ENCODE measurements at regions not wholly inside any gene's neighbourhood (a gene's known extent, or its start where the extent isn't known, plus 50 kb on each side); places are given as distances from the start of the nearest gene placed in this dataset.

- no peaks in the 10 kb centered on the region for H3K36me3 ChIP-seq (ENCODE audit: control insufficient read depth in 2 of 2, insufficient read depth in 1 of 2, low read length in 2 of 2)
- TF ChIP-seq ZNF664 (tag by site-specific recombination; IDR thresholded peaks at IDR 0.05), result no peak
- TF ChIP-seq YY1 (tag by site-specific recombination; IDR thresholded peaks at IDR 0.05), result no peak
- no peak for TF ChIP-seq ZNF645 (tag by site-specific recombination; IDR thresholded peaks at IDR 0.05)
- no peak for TF ChIP-seq ZNF239 (tag by site-specific recombination; IDR thresholded peaks at IDR 0.05)
- no peak for TF ChIP-seq SCRT1 (tag by site-specific recombination; IDR thresholded peaks at IDR 0.05; ENCODE audit: borderline replicate concordance)
- no peak for TF ChIP-seq ZNF670 (tag by site-specific recombination; IDR thresholded peaks at IDR 0.05; ENCODE audit: low read depth)
- TF ChIP-seq ZNF621 (tag by site-specific recombination; IDR thresholded peaks at IDR 0.05), result no peak
- no peak for TF ChIP-seq ZNF658 (tag by site-specific recombination; IDR thresholded peaks at IDR 0.05)
- no peak for TF ChIP-seq ZNF280D (tag by site-specific recombination; IDR thresholded peaks at IDR 0.05)
- TF ChIP-seq ZNF701 (tag by site-specific recombination; IDR thresholded peaks at IDR 0.05), result no peak
- no peak for TF ChIP-seq ATF2 (tag by site-specific recombination; IDR thresholded peaks at IDR 0.05; ENCODE audit: low read depth)
- no peak for TF ChIP-seq ZNF350 (tag by site-specific recombination; IDR thresholded peaks at IDR 0.05)
- no peak overlapping the region for H3K27ac ChIP-seq (ENCODE audit: extremely low read depth, low read depth, low read length)
- ChIA-PET POLR2A (no interaction called here), CTCF (interaction anchor here (0.7 kb wide), 1 partner anchor 113 kb away, joined by 3 read pairs; no protein-coding TSS in a partner anchor)
- no peaks in the 10 kb centered on the region; the same call in 1 of the 2 replicates for H3K4me1 ChIP-seq (ENCODE audit: control insufficient read depth, insufficient read depth, low read length)
- H3K4me3 ChIP-seq (ENCODE audit: low read depth, low read length), result no peak overlapping the region
- no peaks in the 10 kb centered on the region for H3K9me3 ChIP-seq (ENCODE audit: control insufficient read depth, insufficient read depth, low read depth, low read length)
Measured at GRCh38 chr1:48089356-48089891, 92.2 kb upstream of the TRABD2B start.

- H3K27ac ChIP-seq (ENCODE audit: extremely low read depth, low read depth, low read length), result no peak overlapping the region
- TF ChIP-seq ZBTB48 (tag by site-specific recombination; IDR thresholded peaks at IDR 0.05), result no peak
- TF ChIP-seq OSR2 (tag by site-specific recombination; IDR thresholded peaks at IDR 0.05), result peak; percentile 51; the same call in 1 of the 2 replicates
- peak; percentile 55 for TF ChIP-seq FEZF1 (tag by site-specific recombination; IDR thresholded peaks at IDR 0.05)
- TF ChIP-seq EGR2 (tag by site-specific recombination; IDR thresholded peaks at IDR 0.05; ENCODE audit: low read depth), result 0 out of 2 replicates have a peak, but pooled peaks have one; percentile 40
- TF ChIP-seq ZNF677 (tag by site-specific recombination; IDR thresholded peaks at IDR 0.05), result no peak
- TF ChIP-seq ZFHX2 (tag by site-specific recombination; conservative IDR thresholded peaks at IDR 0.05), result peak; percentile 55
- 0 out of 2 replicates have a peak, but pooled peaks have one; percentile 33 for TF ChIP-seq SP7 (tag by site-specific recombination; IDR thresholded peaks at IDR 0.05)
- H3K9me3 ChIP-seq (ENCODE audit: control insufficient read depth, insufficient read depth, low read depth, low read length), result no peaks in the 10 kb centered on the region
- POLR2A ChIA-PET, result no interaction called here
- CTCF ChIA-PET, result interaction anchor here (1.2 to 1.3 kb wide), 2 partner anchors 9 to 21 kb away, joined by 4 to 5 read pairs; no protein-coding TSS in a partner anchor
- H3K4me1 ChIP-seq (ENCODE audit: control insufficient read depth, insufficient read depth, low read length), result peaks cover 15% of the 10 kb centered on the region
- no peaks in the 10 kb centered on the region for H3K36me3 ChIP-seq (ENCODE audit: control insufficient read depth in 2 of 2, insufficient read depth in 1 of 2, low read length in 2 of 2)
- no peak overlapping the region for H3K4me3 ChIP-seq (ENCODE audit: low read depth, low read length)
Measured at GRCh38 chr1:48084826-48085225, 87.6 kb upstream of the TRABD2B start.

Data from HEK293 (cell line).